Stimulated activated CD8-positive, alpha-beta memory T cell treated with anti-CD3 and anti-CD28 coated beads, Interleukin-7, amount 100 ng/mL, for 1 hour (primary cell): ENCODE measurements at regions not wholly inside any gene's neighbourhood (a gene's known extent, or its start where the extent isn't known, plus 50 kb on each side); places are given as distances from the start of the nearest gene placed in this dataset.

Source experiments
- DNase-seq, 2 donors: peaks; one replicate each; pipeline ENCODE4 v3.0.0-alpha.2; 2020; ENCODE audit warnings: low read depth in 2 of 2

GRCh38 chr13:68047889-68048288 is 817.8 kb upstream of the PCDH9 start:
- DNase-seq = no peak

GRCh38 chr13:68046903-68047302 is 816.8 kb upstream of the PCDH9 start:
- DNase-seq = no peak

DNA sequence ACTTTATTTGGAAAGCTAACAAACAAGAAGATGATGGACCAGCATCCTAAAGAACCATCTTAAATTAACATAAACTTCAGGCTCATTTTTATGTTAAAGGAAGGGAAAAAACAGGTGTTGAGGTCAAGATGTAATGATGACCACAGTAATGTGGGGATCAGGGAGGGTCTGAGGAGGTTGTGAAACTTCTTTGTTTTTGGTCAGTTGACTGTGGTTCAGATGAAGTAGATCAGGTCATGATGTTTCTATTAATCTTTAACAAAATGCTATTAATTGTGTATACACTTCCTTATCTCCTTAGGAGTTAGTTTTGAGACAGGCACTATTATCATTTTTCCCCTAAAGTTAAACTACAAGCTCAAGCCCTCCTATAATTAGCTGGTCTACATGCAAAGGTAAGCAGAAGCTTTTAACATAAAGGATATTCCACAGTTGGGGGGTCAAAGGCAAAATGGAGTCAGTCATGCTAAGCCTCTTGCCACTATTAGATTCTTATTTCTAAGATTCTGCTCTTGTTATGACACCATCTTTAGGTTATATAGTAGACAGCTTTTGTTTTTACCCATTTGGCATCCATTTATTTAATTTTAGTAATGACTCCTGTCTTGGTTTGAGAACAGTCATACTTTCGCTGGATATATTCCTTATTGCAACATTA is 800.1 kb upstream of the PCDH9 start:
- no peak for DNase-seq

DNA sequence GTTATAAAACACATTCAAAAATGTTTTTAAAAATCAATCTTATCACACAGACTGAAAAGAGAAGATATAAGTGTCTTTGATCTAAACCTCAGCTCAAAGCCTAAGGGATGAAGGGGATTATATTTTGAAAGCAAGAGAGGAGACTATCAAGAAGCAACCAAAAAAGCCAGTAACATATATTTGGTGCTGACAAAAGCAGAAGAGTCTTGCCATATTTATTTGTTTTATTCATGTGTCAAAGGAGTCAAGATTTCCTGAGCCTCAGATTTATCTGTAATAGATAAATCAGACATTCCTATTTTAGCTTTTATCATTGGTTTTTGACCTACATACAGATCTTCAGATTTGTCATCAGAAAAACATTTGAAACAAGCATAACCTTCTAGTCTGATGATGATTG is 798.6 kb upstream of the PCDH9 start:
- DNase-seq = no peak

DNA sequence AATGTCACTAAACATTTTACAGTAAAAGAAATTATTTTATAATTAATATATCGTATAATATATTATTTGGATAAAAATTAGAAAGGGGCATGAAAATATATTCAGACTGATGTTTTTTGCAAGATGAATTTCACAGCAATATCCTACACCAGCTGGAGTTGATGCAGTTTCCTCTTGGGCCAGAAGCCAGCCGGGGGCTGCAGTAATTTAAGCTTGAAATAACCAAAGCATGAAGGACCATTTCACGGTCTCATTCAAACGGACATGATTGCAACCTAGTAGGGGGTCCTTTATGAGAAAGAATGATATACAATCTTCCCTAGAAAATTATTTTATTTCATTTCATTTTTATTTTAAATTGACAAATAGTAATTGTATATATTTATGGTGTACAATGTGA is 797.2 kb upstream of the PCDH9 start:
- no peak for DNase-seq

DNA sequence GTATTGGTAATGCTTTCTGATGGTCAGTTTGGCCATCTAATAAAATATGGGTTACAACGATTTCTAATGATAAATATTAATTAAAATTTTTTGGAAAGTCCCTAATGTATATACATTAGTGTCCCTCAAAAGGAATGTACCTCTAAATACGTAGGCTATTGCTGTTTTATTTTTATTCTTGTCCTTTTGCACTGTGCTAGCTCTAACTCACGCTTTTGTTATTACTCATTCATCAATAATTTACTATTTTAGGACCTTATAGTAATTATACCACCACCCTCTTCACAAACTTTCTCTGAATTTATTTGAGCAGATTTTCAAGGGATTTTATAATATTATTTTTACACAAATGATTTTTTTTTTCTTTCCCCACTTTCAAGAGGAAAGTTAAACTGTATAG is 795.9 kb upstream of the PCDH9 start:
- DNase-seq = no peak

- DNase-seq = no peak
These were observed 795.5 kb upstream of the PCDH9 start for GRCh38 chr13:68025604-68026003.

DNA sequence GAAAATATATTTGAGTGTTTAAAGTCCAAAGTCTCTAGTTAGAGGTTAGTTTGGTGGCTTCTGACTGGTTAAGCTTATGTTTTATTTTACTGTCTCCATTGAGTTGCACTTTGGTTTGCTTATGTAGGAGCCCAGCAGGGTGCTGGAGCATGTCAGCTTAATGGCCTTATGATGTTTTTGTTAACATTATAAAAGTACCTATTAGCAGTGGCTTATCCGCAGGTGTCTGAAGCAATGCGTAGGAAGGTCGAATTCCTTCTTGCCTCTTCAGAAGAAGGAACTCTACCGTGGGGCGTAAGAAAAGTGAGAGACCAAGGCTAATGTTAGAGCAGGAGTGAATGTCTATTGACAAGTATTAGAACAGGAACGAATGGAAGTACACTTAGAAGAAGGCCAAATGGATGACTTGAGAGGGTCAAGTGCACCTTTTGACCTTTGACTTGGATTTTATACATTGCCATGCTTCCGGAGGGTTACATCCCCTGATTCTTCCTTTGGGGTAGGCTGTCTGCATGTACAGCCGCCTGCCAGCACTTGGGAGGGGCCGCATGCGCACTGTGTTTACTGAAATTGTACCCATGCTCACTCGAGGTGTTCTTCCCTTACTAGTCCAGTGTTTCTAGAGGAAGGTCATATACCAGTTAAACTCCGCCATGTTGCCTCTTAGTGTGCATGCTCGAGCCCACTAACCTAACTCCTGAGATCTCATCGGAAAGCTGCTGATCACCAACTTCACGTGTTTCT is 793.9 kb upstream of the PCDH9 start:
- no peak for DNase-seq

DNA sequence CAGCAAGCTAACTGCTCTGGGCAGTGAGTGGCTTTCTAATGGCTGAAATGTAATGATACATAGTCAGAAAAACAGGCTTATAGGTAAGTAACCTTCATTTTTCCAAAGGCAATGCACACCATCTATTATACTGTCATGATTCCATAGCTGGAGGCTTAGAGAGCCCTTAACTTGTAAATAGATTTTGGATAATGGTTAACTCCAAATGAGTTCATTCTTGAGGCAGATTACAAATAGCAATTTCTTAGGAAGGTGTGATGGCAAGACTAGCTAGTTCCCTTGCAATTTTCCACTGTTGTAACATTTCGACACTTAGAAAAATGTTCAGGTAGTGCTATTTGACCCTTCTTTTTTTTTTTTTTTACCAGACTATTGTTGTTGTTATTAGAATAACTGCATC is 789.8 kb upstream of the PCDH9 start:
- DNase-seq = no peak

DNA sequence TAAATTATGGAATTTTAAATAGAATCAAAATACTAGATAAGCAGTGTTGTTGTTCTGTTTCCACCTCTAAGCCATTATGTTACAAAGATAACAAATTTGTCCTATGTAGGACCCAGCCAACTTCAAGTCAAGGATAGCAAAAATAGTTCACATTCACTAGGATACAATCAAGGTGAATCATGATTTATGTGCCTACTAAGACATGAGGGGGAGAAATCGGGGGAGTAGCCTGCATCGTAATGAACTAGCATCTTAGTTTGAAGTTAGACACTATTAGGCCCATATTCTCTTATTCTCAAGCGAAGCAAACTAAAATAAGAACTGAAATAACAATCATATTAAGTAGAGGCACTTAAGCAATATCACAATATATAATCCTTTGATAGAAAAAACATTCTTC is 779.4 kb upstream of the PCDH9 start:
- DNase-seq = no peak

DNA sequence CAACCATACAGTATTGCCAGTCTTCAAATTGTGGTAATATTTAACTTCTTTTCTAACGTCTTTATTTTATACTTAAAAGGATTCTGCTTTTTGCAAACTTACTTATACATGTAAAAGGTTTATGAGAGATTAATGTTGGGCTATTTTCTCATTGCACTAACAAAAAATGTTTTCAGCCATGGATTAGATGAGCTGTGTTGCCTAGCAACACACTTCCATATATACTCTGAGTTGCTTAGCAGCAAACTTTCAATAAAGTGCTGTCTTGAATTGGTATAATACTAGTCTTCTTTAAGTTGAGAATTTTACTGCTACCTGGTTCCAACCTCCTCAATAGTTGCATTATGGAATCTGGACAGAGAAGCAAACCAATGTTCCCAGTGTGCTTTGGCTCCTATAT is 777.4 kb upstream of the PCDH9 start:
- DNase-seq = no peak

DNA sequence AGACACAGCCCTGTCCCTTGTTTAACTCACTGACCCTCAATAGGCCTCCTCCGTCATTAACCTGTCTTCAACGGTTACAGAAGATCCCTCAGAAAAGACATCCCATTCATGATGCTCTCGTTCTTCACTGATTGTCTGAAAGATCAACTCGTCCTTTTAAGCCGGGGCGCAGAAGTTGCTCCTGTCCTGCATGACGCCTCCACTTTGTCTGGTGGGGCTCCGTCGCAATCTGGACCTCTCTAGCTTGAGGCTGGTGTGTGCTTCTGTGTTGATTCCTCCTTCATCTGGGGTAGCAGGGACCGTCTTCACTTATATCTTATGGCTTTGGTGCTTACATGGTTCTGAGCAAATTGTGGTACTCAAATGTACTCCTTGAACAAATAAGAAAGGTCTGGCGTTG is 766.0 kb upstream of the PCDH9 start:
- no peak for DNase-seq

DNA sequence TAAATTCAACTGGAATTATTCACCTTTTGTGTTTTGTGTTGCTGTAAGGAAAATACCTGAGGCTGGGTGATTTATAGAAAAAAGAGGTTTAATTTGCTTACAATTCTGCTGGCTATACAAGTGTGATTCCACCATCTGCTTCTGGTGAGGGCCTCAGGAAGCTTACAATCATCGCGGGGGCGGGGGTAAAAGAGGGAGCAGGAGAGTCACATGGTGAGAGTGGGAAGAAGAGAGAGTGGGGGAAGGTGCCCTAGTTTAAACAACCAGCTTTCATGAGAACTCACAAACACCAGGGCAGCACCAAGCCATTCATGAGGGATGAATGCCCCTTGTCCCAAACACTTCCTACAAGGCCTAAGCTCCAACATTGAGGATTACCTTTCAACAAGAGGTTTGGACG is 760.7 kb upstream of the PCDH9 start:
- no peak for DNase-seq

DNA sequence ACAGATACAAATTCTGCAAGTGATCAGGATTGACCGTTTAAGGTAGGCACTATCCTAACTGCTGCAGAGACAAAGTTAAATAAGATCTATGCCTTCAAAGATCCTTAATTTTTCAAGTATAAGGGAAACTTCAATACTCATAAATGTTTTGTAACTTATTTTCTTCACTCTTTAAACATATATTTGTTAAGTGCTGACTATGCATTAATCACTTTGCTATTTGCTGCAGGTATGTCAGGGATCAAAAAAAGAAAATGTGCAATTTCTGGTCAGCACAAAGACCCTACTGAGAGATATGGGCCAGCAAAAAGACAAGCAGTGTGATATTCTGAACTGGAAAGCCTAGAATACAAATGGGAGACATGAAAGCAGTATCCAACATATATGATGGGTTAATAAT is 756.1 kb upstream of the PCDH9 start:
- DNase-seq = no peak

- DNase-seq = no peak
These were observed 746.9 kb upstream of the PCDH9 start for GRCh38 chr13:67977066-67977465.

- DNase-seq = no peak
These were observed 741.2 kb upstream of the PCDH9 start for GRCh38 chr13:67971291-67971690.

- DNase-seq = no peak
These were observed 736.9 kb upstream of the PCDH9 start for GRCh38 chr13:67967031-67967430.

DNA sequence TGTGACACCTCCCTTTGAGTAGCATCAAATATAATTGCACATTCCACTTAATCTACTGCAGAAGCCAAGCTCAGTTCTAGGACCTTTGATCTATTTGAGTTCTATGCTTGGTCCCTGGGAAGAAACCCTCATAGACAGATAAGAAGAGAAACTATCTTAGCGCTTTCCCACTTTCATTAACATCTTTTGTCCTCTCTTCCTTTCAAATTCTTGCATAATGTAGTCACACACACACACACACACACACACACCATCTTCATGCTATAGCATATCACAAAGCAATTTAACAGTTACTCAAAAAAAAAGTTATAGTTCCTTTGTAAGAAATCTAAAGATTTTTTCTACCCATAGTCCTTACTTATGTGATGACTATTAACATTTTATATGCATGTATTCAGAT is 735.9 kb upstream of the PCDH9 start:
- no peak for DNase-seq

GRCh38 chr13:67964986-67965385 is 734.9 kb upstream of the PCDH9 start:
- DNase-seq = no peak

GRCh38 chr13:67964091-67964490 is 734.0 kb upstream of the PCDH9 start:
- DNase-seq = no peak

DNA sequence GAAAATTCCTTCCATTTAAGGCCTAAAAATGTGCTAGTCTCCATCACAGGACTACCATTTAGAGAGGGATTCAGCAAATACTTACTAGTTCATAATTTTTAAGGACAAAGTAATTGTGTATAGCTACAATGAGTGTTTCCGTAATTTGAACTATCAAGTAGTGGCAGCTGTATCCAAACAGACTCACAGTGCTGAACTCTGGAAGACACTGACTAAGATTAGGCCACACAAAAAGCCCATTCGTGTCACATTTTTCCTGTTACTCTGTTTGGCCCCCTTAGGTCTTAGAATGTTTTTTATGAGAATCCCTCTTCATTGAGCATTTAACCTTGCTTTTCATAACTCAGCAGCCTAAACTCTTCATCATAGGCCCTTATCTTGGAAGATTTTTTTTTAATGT is 731.2 kb upstream of the PCDH9 start:
- DNase-seq = no peak

DNA sequence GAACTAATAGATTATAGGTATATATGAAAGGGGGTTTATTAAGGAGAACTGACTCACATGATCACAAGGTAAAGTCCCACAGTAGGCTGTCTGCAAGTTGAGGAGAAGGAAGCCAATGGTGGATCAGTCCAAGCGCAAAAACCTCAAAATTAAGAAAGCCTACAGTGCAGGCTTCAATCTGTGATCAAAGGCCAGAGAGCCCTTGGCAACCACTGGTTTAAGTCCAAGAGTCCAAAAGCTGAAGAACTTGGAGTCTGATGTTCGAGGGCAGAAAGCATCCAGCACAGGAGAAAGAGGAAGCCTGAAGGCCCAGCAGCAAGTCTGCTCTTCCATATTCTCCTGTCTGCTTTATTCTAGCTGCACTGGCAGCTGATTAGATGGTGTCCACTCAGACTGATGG is 721.3 kb upstream of the PCDH9 start:
- DNase-seq = no peak

DNA sequence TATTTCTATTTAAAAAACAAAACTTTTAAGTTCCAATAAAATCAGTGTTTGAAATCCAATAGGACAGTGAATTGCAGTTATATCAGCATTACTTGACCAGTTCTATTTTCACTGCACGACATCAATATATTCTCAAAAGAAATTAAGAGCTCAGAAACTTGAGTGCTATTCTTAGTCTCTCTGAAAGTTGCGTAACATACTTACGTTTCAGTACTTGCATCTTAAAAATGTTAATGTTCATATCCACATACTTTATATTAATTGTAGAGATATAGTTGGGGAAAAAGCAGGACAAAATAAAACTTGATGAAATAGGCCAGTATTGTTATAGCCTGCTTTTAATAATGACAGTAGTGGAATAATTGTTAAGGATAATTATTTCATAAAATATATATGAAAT is 720.5 kb upstream of the PCDH9 start:
- DNase-seq = no peak

DNA sequence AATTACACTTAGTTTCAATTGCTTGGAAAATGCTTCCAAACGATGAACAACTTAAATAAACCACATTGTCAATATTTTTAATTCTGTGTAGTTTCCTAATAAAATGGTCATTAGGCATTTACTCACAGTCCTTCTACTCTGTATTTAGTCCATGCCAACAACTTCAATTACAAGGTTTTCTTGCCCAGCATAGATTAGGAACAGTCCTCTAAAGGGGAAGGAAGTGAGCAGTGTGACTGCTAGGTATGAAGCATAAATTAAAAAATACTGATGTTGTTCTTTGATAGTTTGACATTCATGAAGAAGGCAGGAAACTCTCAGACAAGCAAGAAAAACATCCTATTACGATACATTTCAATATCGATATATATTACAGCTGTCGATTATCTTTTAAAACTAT is 716.0 kb upstream of the PCDH9 start:
- no peak for DNase-seq
